Body of pancreas (tissue), 4 donors: ENCODE measurements at regions not wholly inside any gene's neighbourhood (a gene's known extent, or its start where the extent isn't known, plus 50 kb on each side); places are given as distances from the start of the nearest gene placed in this dataset.
"Not testable (repeated sequence)": the region's sequence is repeated elsewhere in the genome, so short reads cannot be mapped to it uniquely, and the experiment has no call there.

Source experiments
- CTCF ChIP-seq, 7 experiments: fragments of 450-650 bp in 4 of 7; fragments of 200-600 bp in 3 of 7; sonication (generic) in 3 of 7; IDR thresholded peaks; one replicate each; pipeline ENCODE4 v1.5.1; 2016 to 2019; ENCODE audit warnings: antibody characterized with exemption in 7 of 7
- POLR2A ChIP-seq, 3 donors: fragments of 450-650 bp; IDR thresholded peaks; one replicate each; pipeline ENCODE4 v1.6.1; 2016; ENCODE audit warnings: antibody characterized with exemption in 3 of 3, mild to moderate bottlenecking in 2 of 3

GRCh38 chr7:6950231-6950630, 124.2 kb upstream of the CCZ1B start:
- TF ChIP-seq POLR2A, CTCF (IDR thresholded peaks at IDR 0.05): not testable (repeated sequence)
